K562 (cell line): ENCODE measurements at regions not wholly inside any gene's neighbourhood (a gene's known extent, or its start where the extent isn't known, plus 50 kb on each side); places are given as distances from the start of the nearest gene placed in this dataset.

Source experiments
- ATAC-seq: fragments of 200-7000 bp; cut with Tn5 transposase; 3 replicates; pipeline ENCODE4 v1.9.1; 2020; ENCODE audit warnings: moderate library complexity
- BruUV-seq: library from RNA; stranded (reverse); fragments of 400-500 nt; replicated peaks from 2 replicates; lab custom pipeline; 2021; lab: Mats Ljungman, UMichigan
- CTCF ChIA-PET: fragments of 300-600 bp; formaldehyde crosslinking; extraction: SDS; loops from one replicate; lab custom pipeline; 2021; ENCODE audit warnings: low intra/inter-chr PET ratio; lab: Yijun Ruan, JAX
- POLR2A ChIA-PET: fragments of 300-600, 350-650 bp; sonication (Branson Sonifier 250); formaldehyde crosslinking; extraction: SDS; loops from one replicate; lab custom pipeline; 2021; ENCODE audit warnings: antibody characterized with exemption, inconsistent platforms; lab: Yijun Ruan, JAX
- DNase-seq, 4 experiments: peaks; one replicate each; pipeline versions ENCODE4 v3.0.0 to v3.0.0-alpha.2; 2011 to 2018; ENCODE audit warnings: low spot score in 3 of 4, mixed read lengths in 3 of 4; ENCODE audit errors: extremely low read depth in 1 of 4
- FAIRE-seq: peaks from 2 replicates; lab custom pipeline; 2011; peaks lifted over from hg19 to GRCh38; lab: Jason Lieb, UNC
- H2AFZ ChIP-seq: 2 replicates; pipeline ENCODE4 v1.6.0; 2011; ENCODE audit warnings: low read depth, low read length, control low read depth, inconsistent platforms
- H3K27ac ChIP-seq: fragments of 200-600 bp; 3 replicates; pipeline ENCODE4 v1.8.0; 2011; ENCODE audit warnings: low read depth, mild to moderate bottlenecking, control low read depth, inconsistent platforms, low read length, moderate library complexity, mixed read lengths; ENCODE audit errors: extremely low read depth
- H3K27me3 ChIP-seq, 2 experiments: fragments of 300-600 bp in 1 of 2; 2 replicates in 1 of 2; 3 replicates in 1 of 2; pipeline versions ENCODE4 v1.6.0 to v1.8.0; 2011; ENCODE audit warnings: inconsistent platforms in 2 of 2, low read length in 2 of 2, mild to moderate bottlenecking in 1 of 2, mixed read lengths in 1 of 2, moderate library complexity in 1 of 2; ENCODE audit not compliant: control insufficient read depth in 2 of 2, insufficient read depth in 2 of 2
- H3K36me3 ChIP-seq: fragments of 300-600 bp; 3 replicates; pipeline ENCODE4 v1.8.0; 2011; ENCODE audit warnings: mild to moderate bottlenecking, low read length, inconsistent platforms; ENCODE audit not compliant: control insufficient read depth, insufficient read depth
- H3K4me1 ChIP-seq, 2 experiments: fragments of 200-600 bp in 1 of 2; replicated peaks in 1 of 2; 2 replicates in 1 of 2; 3 replicates in 1 of 2; pipeline versions ENCODE4 v1.5.1 to v1.8.0; 2011; ENCODE audit warnings: inconsistent platforms in 2 of 2, low read length in 2 of 2, mild to moderate bottlenecking in 1 of 2, mixed read lengths in 1 of 2, moderate library complexity in 1 of 2; ENCODE audit not compliant: control insufficient read depth in 2 of 2, insufficient read depth in 2 of 2
- H3K4me2 ChIP-seq: 2 replicates; pipeline ENCODE4 v1.6.1; 2011; ENCODE audit warnings: low read length, control low read depth, inconsistent platforms, mixed read lengths; ENCODE audit not compliant: insufficient read depth
- H3K4me3 ChIP-seq: fragments of 200-600 bp; sonication (generic), shearing (Covaris generic); 2 replicates; pipeline ENCODE4 v1.5.1; 2016; ENCODE audit warnings: control low read depth, inconsistent platforms
- H3K79me2 ChIP-seq: fragments of 200-600 bp; 3 replicates; pipeline ENCODE4 v1.8.0; 2011; ENCODE audit warnings: low read length, inconsistent platforms; ENCODE audit not compliant: control insufficient read depth, insufficient read depth
- H3K9ac ChIP-seq, 2 experiments: 2 replicates each; pipeline versions ENCODE4 v1.6.0 to v1.6.1; 2011; ENCODE audit warnings: low read depth in 2 of 2, low read length in 2 of 2, control low read depth in 1 of 2, inconsistent platforms in 1 of 2, mild to moderate bottlenecking in 1 of 2, mixed read lengths in 1 of 2; ENCODE audit not compliant: insufficient read depth in 1 of 2
- H3K9me1 ChIP-seq: one replicate; pipeline ENCODE4 v1.6.0; 2011; ENCODE audit warnings: inconsistent platforms, mild to moderate bottlenecking, low read length, moderate library complexity; ENCODE audit not compliant: control insufficient read depth, insufficient read depth
- H3K9me3 ChIP-seq: replicated peaks from 2 replicates; pipeline ENCODE4 v1.5.1; 2011; ENCODE audit warnings: low read depth, low read length, inconsistent platforms; ENCODE audit not compliant: control insufficient read depth, insufficient read depth
- H4K20me1 ChIP-seq: replicated peaks from 2 replicates; pipeline ENCODE4 v1.6.1; 2011; ENCODE audit warnings: low read length, inconsistent platforms, mixed read lengths; ENCODE audit not compliant: control insufficient read depth, insufficient read depth
- MTA2 ChIP-seq: fragments of 450-650 bp; IDR thresholded peaks from 2 replicates; pipeline ENCODE4 v1.6.1; 2016; ENCODE audit warnings: low read depth
- ZNF263 ChIP-seq: sonication (generic); formaldehyde crosslinking; IDR thresholded peaks from 2 replicates; pipeline ENCODE4 v1.8.0; 2022; ENCODE audit warnings: mild to moderate bottlenecking, missing genetic modification reagents, borderline replicate concordance
- ZSCAN29 ChIP-seq: fragments of 450-650 bp; IDR thresholded peaks from 2 replicates; pipeline ENCODE4 v1.6.1; 2017
- WGBS: fragments of 100-300 bp; shearing (Covaris generic); methylation state at CpG from one replicate; pipeline ENCODE4 v1.1.6; 2016; ENCODE audit warnings: low coverage, mixed read lengths; ENCODE audit not compliant: insufficient coverage; ENCODE audit errors: missing lambda C conversion rate; 5-methylcytosine and 5-hydroxymethylcytosine counted together
- in situ Hi-C: fragments of 300-500 bp; cut with MboI; formaldehyde crosslinking; loops from 4 replicates; pipeline ENCODE4 v1.15.0; 2018; ENCODE audit warnings: inconsistent platforms, mixed read lengths
- intact Hi-C: fragments of 100-400 bp; cut with micrococcal nuclease; formaldehyde crosslinking; loops from 2 replicates; pipeline ENCODE4 v1.14.2; 2022
- TF ChIP-seq, protein P1 (sequence below), 3 experiments: IDR thresholded peaks in 2 of 3; conservative IDR thresholded peaks in 1 of 3; 2 replicates each; pipeline ENCODE4 v1.5.1; 2011 to 2012; ENCODE audit warnings: low read length in 3 of 3, mild to moderate bottlenecking in 3 of 3, control low read depth in 2 of 3, improper control_type of control experiment in 1 of 3, inconsistent platforms in 1 of 3, low read depth in 1 of 3, mixed read lengths in 1 of 3, moderate library complexity in 1 of 3; ENCODE audit not compliant: insufficient read depth in 2 of 3

GRCh38 chr7:155210356-155210755 lies 87.3 kb upstream of the INSIG1 start:
- TF ChIP-seq ZNF263 (CRISPR knock-in tag) (peak; percentile 89), ZSCAN29 (no peak), MTA2 (no peak)
- TF ChIP-seq, protein P1, sequence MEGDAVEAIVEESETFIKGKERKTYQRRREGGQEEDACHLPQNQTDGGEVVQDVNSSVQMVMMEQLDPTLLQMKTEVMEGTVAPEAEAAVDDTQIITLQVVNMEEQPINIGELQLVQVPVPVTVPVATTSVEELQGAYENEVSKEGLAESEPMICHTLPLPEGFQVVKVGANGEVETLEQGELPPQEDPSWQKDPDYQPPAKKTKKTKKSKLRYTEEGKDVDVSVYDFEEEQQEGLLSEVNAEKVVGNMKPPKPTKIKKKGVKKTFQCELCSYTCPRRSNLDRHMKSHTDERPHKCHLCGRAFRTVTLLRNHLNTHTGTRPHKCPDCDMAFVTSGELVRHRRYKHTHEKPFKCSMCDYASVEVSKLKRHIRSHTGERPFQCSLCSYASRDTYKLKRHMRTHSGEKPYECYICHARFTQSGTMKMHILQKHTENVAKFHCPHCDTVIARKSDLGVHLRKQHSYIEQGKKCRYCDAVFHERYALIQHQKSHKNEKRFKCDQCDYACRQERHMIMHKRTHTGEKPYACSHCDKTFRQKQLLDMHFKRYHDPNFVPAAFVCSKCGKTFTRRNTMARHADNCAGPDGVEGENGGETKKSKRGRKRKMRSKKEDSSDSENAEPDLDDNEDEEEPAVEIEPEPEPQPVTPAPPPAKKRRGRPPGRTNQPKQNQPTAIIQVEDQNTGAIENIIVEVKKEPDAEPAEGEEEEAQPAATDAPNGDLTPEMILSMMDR (IDR thresholded peaks at IDR 0.05 in 2 of 3, conservative IDR thresholded peaks at IDR 0.05 in 1 of 3; ENCODE audit: insufficient read depth in 2 of 3, low read depth in 1 of 3, low read length in 3 of 3), result 0 out of 6 replicates have a peak, but pooled peaks of 1 of the 3 experiments have one; percentile 1
- Histone ChIP-seq H3K79me2 (peaks cover 13% of the 10 kb centered on the region; the same call in 2 of the 3 replicates), H3K4me2 (no peak overlapping the region), H4K20me1 (0 out of 2 replicates have a peak, but pooled peaks cover 6% of the 10 kb centered on the region), H3K36me3 (peaks cover 3% of the 10 kb centered on the region; the same call in 1 of the 3 replicates), H3K27ac (no peak overlapping the region), H3K4me3 (no peak overlapping the region), H2AFZ (no peak overlapping the region), H3K9me1 (no peaks in the 10 kb centered on the region), H3K4me1 (peaks cover 32 to 53% of the 10 kb centered on the region in 2 experiments), H3K27me3 (peaks cover 0 to 11% of the 10 kb centered on the region in 2 experiments; a peak in 3 of 5 replicates), H3K9me3 (0 out of 2 replicates have a peak, but pooled peaks cover 3% of the 10 kb centered on the region), H3K9ac (no peak overlapping the region)
- no TSS peak for BruUV-seq
- in situ Hi-C loops (no loop called here), intact Hi-C loops (no loop called here)
- ChIA-PET CTCF (interaction anchor here (0.7 kb wide), 1 partner anchor 14 kb away, joined by 4 read pairs; no protein-coding TSS in a partner anchor), POLR2A (interaction anchor here (0.6 to 0.8 kb wide), 2 partner anchors 13 to 350 kb away, joined by 3 to 4 read pairs; no protein-coding TSS in a partner anchor)
- DNase-seq, result no peak
- 47% methylated on average over 7 of the region's 7 CpGs for whole genome bisulfite sequencing
- FAIRE-seq, result no peak
- no peak for ATAC-seq
